GM21381 (cell line): ENCODE measurements at regions not wholly inside any gene's neighbourhood (a gene's known extent, or its start where the extent isn't known, plus 50 kb on each side); places are given as distances from the start of the nearest gene placed in this dataset.
A peak's percentile ranks its signal among the peaks of the same experiment; 100 is the strongest.

ENCODE experiments used
- ATAC-seq: cut with Tn5 transposase; IDR thresholded peaks from one replicate; pipeline ENCODE4 v1.9.1; 2021; ENCODE audit warnings: mild to moderate bottlenecking, moderate library complexity; ENCODE audit not compliant: unreplicated experiment

GRCh38 chr9:105860516-105860915 is 166.2 kb downstream of the TMEM38B start:
- no peak for ATAC-seq

DNA sequence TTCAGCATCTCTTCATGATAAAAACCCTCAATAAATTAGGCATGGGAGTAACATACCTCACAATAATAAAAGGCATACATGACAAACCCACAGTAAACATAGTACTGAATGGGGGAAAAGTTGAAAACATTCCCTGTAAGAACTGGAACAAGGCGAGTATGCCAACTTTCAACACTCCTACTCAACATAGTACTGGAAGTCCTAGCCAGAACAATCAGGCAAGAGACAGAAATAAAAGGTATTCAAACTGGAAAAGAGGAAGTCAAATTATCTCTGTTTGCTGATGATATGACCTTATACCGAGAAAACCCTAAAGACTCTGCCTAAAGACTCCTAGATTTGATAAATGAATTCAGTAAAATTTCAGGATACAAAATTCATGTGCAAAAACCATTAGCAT is 167.6 kb downstream of the TMEM38B start:
- no peak for ATAC-seq

DNA sequence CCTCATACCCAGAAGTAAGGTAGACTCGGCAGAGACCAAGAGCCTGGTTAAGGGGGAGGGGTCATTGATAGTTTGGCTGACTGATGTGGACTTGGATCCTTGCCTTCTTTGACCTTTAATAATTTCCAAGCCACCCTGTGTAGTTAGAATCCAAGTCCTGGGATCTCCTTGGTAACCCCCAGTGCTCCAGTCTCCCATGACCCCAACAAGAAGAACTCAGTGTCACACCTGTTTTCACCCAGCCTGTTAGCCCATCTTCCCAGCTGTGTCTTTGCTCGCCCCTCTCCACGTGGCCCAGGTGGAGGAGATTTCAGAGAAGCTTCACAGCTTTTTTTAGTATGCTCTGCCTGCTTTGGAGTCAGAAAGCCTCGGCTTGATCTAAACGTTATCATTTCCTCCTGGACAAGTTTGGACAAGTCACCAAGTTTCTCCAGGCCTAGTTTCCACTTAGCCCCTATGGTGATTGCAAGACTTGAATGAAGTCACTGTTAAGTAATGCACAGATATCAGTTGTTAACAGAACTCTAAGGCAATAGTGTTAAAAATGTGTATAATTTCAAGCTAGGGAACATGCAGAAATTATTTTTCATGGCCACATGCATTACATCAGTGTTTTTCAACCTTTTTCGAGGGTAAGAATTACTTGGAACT is 170.0 kb downstream of the TMEM38B start:
- no peak for ATAC-seq

DNA sequence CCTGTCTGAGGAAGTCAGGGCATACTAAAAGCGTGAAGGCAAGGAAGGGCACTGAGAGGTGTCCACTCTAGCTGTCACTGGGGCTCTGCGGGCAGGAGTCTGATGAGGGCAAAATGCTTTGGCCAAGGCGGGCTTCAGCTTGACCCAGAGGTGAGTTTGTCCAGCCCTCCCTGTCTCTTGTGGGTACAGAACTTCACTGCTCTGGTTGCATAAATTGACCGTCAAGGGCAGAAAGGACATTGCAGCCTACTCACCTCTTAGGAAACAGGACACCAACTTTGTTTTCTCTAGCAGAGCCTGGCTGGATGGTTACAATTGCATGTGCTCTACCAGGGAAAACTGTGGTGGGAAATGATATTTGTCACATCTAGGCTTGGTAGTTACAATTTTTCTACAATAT is 170.9 kb downstream of the TMEM38B start:
- no peak for ATAC-seq

- ATAC-seq: no peak
Observed at GRCh38 chr9:105871540-105871939, 177.2 kb downstream of the TMEM38B start.

GRCh38 chr9:105873801-105874200 is 179.5 kb downstream of the TMEM38B start:
- no peak for ATAC-seq

GRCh38 chr9:105877721-105878120 is 183.4 kb downstream of the TMEM38B start:
- ATAC-seq: no peak

DNA sequence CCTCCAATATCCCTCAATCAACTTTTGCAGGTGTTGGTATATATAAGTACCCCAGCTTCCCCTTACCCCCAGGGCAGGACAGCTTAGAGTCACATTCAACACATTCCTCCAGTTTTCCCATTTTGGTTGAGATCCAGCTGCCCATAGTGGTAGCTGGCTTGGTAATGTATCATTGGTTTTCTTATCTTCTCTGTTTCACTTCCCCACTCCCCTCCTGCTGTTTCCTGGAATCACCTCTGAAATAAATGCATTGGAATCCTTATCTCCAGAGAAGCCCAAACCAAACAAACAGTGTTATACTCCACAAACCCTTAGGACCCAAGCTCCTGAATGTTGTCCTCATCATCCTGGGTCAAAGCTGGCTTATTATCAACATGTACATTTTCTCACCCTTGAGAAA is 184.8 kb downstream of the TMEM38B start:
- no peak for ATAC-seq

- ATAC-seq: no peak
Observed at GRCh38 chr9:105880517-105880916, 186.2 kb downstream of the TMEM38B start.

DNA sequence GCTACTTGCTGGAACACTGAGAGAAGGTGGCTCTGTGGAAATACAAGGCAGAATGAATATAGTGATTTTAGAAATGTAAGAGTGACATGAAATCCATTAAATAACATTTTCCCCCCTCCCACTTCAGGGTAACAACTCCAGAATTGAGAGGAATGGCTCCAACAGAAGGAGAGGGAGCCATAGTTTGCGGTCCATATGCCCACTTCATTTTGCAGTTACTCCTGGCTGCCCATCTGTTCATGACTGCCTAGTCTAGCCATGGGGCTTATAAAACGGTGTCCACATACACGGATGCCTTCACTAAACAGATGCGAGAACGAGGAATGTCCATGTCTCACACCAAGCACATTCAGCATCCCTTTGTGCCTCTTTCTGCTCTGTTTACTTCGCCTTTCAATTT is 186.7 kb downstream of the TMEM38B start:
- ATAC-seq: no peak

DNA sequence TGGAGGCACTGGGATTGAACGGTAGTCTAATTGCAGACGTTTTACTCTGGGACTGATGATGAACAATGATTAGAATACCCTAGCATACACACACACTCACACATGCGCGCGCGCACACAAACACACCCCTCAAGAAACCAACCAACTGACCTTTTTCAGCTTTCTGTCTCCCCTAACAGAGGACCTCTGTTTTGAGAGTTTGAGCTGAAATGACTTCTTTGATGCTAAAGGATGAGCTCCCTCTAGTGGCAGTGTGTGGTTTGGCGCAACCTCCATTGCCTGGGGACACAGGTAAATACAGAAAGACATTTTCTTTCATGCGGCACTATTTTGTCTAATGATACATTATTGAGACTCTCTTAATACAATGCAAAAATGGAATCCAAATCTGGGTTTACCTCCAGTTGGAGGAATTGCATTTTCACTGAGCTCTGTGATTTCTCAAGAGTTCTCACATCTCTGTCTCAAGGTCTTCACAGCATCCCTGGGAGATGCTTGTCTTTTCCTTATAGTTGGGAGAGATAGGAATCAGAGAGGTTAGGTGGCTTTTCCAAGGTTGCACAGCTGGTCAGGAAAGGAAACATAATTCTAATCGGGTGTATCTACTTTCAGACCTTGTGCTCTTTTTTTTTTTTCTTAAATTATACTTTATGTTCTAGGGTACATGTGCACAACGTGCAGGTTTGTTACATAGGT is 187.5 kb downstream of the TMEM38B start:
- peak; percentile 57 for ATAC-seq

DNA sequence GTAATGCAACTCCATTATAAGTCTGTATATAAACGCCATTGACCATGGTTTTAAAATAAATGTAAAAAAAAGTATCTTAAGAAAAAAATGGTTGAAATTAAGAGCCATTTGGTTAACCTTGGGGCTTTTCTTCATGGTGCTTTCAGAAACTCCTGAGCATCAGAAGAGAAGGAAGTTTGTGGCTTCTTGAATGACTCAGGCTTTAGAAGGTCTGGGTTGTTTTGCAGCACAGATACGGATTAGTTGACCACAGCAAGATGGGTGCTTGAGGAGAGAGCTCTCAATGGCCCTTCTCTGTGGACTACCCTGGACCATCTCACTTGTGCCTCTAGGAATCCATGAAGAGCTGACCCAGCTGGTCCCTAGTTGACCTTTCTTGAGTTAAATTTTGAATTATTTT is 189.5 kb downstream of the TMEM38B start:
- peak; percentile 94 for ATAC-seq

- ATAC-seq: no peak
Observed at GRCh38 chr9:105884416-105884815, 190.1 kb downstream of the TMEM38B start.

- ATAC-seq: no peak
Observed at GRCh38 chr9:105886136-105886535, 191.8 kb downstream of the TMEM38B start.

- no peak for ATAC-seq
Observed at GRCh38 chr9:105887679-105888078, 193.3 kb downstream of the TMEM38B start.

DNA sequence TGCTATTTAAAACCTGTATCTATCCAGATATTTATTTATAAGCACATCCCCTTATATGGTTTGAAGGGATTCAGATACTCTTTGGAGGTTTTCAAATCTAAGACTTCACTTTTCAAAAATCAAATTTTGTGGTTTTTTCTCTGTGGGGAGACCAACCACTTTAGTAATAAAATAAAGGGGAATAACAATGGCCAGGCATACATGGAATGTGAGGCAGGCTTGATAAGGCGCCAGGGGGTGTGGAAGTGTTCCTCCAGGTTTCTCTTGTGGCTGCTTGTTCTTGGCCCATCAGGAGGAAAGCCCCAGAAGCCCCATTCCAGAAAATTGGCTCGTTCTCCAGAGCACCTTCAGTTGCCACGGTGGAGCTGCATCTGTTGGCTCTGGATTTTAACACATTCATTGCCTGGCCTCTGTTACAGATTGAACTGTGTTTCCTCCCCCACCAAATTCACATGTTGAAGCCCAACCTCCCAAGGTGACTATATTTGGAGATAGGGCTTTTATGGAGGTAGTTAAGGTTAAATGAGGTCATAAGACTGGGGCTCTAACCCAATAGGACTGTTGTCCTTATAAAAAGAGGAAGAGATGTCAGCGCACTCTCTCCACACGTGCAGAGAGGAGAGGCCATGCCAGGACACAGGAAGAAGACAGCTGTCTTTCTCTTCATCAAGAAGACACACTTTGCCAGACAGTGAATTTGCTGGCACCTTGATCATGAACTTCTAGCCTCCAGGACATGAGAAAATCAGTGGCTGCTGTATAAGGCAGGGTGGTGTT is 195.9 kb downstream of the TMEM38B start:
- ATAC-seq: no peak

DNA sequence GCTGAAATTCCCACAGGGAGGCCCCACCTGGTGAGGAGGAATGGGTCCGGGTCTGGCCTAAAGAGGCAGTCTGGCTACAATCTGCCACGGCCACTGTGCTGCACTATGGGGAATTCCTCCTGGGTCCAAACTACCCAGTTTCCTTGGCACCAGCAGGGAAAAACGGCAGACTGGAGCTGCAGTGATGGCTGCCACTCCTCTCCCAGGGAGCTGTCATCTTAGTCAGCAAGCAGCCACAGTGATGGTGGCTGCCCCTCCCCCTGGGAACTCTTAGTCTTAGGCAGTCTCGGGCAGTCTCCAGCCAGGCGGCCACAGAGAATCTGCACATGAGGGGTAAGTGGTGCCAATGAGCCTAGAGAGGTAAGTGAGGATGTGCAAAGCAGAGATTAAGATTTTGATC is 205.8 kb downstream of the TMEM38B start:
- ATAC-seq: no peak

DNA sequence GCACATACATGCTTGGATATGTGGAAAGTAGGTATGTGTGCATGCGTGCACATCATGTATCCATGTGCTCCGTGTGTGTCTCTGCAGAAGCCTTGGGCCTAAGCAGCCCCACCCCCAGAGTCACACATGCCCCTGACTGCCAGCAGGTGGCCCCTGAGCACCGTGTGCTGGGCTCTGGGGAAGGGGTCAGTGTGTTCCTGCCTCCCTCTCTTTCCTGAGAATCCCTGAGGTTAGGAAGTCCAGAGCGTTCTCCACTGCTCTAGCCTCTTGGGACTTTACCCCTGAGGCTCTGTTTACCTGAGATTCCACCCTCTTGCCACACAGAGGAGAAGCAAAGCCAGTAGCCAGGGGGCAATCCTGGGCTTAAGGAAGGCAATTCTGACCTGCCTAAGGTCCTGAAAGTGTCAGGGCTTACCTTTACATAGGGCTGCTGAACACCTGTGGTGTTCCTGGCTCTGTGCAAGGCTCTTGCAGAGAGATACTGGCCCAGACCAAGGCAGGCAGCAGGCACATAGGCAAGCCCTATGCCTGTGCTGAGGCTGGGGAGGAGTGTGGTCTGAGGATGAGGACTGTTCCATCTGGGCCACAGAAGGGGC is 207.3 kb downstream of the TMEM38B start:
- ATAC-seq: no peak

GRCh38 chr9:105908069-105908468 is 213.7 kb downstream of the TMEM38B start:
- no peak for ATAC-seq

DNA sequence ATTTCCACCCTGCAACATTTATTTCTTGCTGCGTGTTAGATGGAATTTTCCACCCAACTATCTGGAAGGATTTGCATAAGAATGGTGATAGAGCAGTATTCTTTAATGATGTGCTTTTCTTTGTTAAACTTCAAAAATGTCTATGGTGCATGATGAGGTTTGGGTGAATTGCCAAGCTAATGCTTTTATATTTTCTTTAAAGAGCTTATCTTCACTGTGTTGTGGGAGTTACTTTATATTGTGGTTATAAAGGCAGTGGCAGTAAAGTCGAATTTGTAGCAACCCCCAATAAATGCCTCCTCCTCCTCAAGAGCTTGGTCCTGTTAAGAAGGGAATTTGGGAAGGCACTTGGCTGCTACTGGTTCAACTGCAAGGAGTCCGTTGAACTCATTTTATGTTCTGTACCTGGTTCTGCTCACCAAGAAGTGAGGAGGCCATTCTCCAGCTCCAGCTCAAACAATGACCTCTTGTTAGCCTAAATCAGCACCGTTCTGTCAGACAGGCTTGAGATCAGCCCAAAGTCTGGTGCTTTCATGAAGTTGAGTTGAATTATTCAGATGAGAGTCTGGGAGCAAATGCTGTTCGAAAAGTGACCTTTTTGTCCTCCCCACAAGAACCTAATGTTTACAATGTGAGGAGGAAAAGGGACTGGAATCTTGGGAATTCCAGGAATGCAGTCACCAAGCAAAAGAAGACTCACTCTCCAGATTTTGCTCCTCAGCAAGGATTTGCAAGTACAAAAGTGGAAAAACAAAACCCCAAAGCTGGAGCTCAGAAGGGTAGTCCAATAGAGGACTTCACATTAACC is 217.0 kb downstream of the TMEM38B start:
- no peak for ATAC-seq
